ENCODE measurements at regions not wholly inside any gene's neighbourhood (a gene's known extent, or its start where the extent isn't known, plus 50 kb on each side); places are given as distances from the start of the nearest gene placed in this dataset.

- CTCF ChIA-PET: no interaction called here
- H3K4me3 Mint-ChIP-seq: no peak overlapping the region
- no peaks in the 10 kb centered on the region for H3K27me3 Mint-ChIP-seq (ENCODE audit: low read depth)
- no peaks in the 10 kb centered on the region for H3K9me3 Mint-ChIP-seq
- H3K27ac Mint-ChIP-seq: no peak overlapping the region
- intact Hi-C loops (cut with micrococcal nuclease): no loop called here
- H3K36me3 Mint-ChIP-seq (ENCODE audit: low read depth): no peaks in the 10 kb centered on the region
- no peak for DNase-seq
- no peaks in the 10 kb centered on the region for H3K4me1 Mint-ChIP-seq (ENCODE audit: low read depth)
These were observed 102.2 kb downstream of the RASSF9 start for GRCh38 chr12:85733984-85734383.

- no peaks in the 10 kb centered on the region for H3K4me1 Mint-ChIP-seq (ENCODE audit: low read depth)
These were observed 96.0 kb downstream of the RASSF9 start for GRCh38 chr12:85740186-85740585.

GRCh38 chr12:85741046-85741445 lies 95.2 kb downstream of the RASSF9 start:
- no peaks in the 10 kb centered on the region for H3K27me3 Mint-ChIP-seq (ENCODE audit: low read depth)
- H3K36me3 Mint-ChIP-seq (ENCODE audit: low read depth): no peaks in the 10 kb centered on the region
- H3K27ac Mint-ChIP-seq: no peak overlapping the region
- H3K4me3 Mint-ChIP-seq: no peak overlapping the region
- CTCF ChIA-PET: no interaction called here
- H3K9me3 Mint-ChIP-seq: no peaks in the 10 kb centered on the region
- no peaks in the 10 kb centered on the region for H3K4me1 Mint-ChIP-seq (ENCODE audit: low read depth)
- intact Hi-C loops (cut with micrococcal nuclease): no loop called here
- DNase-seq: no peak

More at GRCh38 chr12:85740186-85740585, 96.0 kb downstream of the RASSF9 start:
- CTCF ChIA-PET: no interaction called here
- DNase-seq: no peak
- Mint-ChIP-seq H3K4me3 (no peak overlapping the region), H3K27me3 (ENCODE audit: low read depth) (no peaks in the 10 kb centered on the region), H3K27ac (no peak overlapping the region), H3K36me3 (ENCODE audit: low read depth) (no peaks in the 10 kb centered on the region), H3K9me3 (no peaks in the 10 kb centered on the region)
- intact Hi-C loops (cut with micrococcal nuclease): no loop called here

- no peak overlapping the region for H3K27ac Mint-ChIP-seq
- no peaks in the 10 kb centered on the region for H3K27me3 Mint-ChIP-seq (ENCODE audit: low read depth)
- H3K4me1 Mint-ChIP-seq (ENCODE audit: low read depth): no peaks in the 10 kb centered on the region
- no peaks in the 10 kb centered on the region for H3K9me3 Mint-ChIP-seq
- no peak for DNase-seq
- no peaks in the 10 kb centered on the region for H3K36me3 Mint-ChIP-seq (ENCODE audit: low read depth)
- CTCF ChIA-PET: no interaction called here
- intact Hi-C loops (cut with micrococcal nuclease): no loop called here
- H3K4me3 Mint-ChIP-seq: no peak overlapping the region
These were observed 88.2 kb downstream of the RASSF9 start for GRCh38 chr12:85747941-85748495.
